ENCODE measurements at regions not wholly inside any gene's neighbourhood (a gene's known extent, or its start where the extent isn't known, plus 50 kb on each side); places are given as distances from the start of the nearest gene placed in this dataset.

DNA sequence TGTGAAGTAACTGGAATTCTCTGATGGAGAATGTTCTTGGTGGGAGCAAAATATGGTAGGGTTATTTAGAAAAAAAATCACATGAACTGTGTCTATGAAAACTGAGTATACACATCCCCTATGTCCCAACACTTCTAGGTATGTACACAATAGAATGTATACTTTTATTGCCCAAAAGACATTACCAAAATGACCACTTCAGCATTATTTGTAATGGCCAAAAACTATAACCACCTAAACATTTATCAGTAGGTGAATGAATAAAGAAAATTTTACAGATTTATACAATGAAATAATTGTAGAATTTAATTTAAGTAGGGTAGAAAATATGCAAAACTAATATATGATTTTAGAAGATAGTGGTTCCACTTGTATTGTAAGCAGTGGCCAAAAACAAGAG, 462.8 kb downstream of the KCNJ3 start:
- TF ChIP-seq, protein P1, sequence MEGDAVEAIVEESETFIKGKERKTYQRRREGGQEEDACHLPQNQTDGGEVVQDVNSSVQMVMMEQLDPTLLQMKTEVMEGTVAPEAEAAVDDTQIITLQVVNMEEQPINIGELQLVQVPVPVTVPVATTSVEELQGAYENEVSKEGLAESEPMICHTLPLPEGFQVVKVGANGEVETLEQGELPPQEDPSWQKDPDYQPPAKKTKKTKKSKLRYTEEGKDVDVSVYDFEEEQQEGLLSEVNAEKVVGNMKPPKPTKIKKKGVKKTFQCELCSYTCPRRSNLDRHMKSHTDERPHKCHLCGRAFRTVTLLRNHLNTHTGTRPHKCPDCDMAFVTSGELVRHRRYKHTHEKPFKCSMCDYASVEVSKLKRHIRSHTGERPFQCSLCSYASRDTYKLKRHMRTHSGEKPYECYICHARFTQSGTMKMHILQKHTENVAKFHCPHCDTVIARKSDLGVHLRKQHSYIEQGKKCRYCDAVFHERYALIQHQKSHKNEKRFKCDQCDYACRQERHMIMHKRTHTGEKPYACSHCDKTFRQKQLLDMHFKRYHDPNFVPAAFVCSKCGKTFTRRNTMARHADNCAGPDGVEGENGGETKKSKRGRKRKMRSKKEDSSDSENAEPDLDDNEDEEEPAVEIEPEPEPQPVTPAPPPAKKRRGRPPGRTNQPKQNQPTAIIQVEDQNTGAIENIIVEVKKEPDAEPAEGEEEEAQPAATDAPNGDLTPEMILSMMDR (IDR thresholded peaks at IDR 0.05; ENCODE audit: low read length, missing control alignments), result no peak
- no peak overlapping the region for H3K4me3 ChIP-seq (replicated peaks; ENCODE audit: low read depth, low read length)
- DNase-seq (ENCODE audit: low read depth), result no peak

DNA sequence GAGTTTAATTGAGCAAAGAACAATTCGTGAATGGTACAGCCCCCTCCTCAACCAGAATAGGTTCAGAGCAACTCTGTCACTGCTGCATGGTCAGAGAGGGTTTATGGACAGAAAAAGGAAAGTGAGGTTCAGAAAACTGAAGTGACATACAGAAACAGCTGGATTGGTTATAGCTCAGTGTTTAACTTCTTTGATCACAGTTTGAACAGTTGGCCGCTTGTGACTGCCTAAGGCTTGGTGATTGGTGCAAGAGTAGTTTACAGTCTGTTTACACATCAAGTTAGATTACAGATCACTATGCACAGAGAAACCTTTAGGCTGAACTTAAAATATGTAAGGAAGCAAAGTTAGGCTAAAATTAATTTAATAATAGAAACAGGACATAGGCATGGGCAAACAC, 459.2 kb downstream of the KCNJ3 start:
- TF ChIP-seq, protein P1 (IDR thresholded peaks at IDR 0.05; ENCODE audit: low read length, missing control alignments), result no peak
- no peak for DNase-seq (ENCODE audit: low read depth)
- H3K4me3 ChIP-seq (replicated peaks; ENCODE audit: low read depth, low read length), result no peak overlapping the region

DNA sequence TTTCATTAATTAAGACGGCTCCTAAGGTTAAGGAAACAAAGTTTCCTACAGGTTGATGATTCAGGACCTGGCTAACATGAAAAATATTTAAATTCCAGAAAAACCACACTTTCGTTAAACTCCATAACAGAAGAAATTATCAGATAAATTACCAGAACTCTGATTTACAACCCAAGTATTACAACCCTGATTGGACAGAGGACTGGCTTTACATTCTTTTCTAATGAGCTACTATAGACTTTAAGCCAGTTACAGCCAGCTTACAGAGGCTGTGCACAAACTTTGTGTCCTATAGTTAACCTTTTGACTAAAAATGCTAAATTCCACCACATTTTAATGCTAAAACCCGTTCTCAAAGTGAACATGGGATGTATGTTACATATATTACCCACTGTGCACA, 458.6 kb downstream of the KCNJ3 start:
- H3K4me3 ChIP-seq (replicated peaks; ENCODE audit: low read depth, low read length), result no peak overlapping the region
- TF ChIP-seq, protein P1 (IDR thresholded peaks at IDR 0.05; ENCODE audit: low read length, missing control alignments), result no peak
- DNase-seq (ENCODE audit: low read depth), result no peak

DNA sequence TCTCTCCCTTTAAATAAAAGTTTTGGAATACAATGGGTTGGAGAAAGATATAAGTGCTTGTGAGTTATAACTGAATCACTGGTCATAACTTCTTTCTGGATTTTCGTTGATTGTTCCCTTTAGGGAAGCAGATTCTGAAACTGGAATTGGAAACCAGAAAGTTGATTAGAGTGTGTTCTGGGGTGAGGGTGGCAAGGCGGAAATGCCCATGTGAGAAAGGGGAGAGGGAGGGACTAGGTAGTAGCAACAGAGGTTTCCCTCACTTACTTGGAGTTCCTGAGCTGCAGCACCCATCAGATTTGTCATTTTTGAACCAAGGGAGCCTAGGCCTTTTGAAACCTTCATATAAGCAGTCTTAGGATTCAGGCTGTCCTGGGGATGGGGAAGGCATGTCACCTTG, 453.4 kb downstream of the KCNJ3 start:
- TF ChIP-seq, protein P1 (IDR thresholded peaks at IDR 0.05; ENCODE audit: low read length, missing control alignments), result no peak
- DNase-seq (ENCODE audit: low read depth), result no peak
- H3K4me3 ChIP-seq (replicated peaks; ENCODE audit: low read depth, low read length), result no peak overlapping the region

DNA sequence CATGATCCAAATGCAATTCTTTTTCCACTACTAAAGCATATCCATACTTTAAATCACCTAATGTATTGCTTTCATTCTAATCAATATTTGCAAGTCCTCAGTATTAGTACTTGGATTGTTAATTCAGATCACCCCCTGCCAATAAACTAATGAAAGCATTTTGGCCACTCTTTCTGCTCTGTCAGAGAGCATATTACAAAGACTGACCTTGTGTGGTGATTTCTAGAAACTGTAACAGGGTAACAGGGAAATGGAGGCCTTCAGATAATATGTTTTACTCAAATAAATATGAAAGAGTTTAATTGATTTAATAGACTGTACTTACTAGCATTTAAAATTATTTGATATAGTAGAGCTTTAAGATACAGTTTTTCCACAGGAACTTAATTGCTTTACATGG, 453.0 kb downstream of the KCNJ3 start:
- H3K4me3 ChIP-seq (replicated peaks; ENCODE audit: low read depth, low read length), result no peak overlapping the region
- TF ChIP-seq, protein P1 (IDR thresholded peaks at IDR 0.05; ENCODE audit: low read length, missing control alignments), result no peak
- no peak for DNase-seq (ENCODE audit: low read depth)

DNA sequence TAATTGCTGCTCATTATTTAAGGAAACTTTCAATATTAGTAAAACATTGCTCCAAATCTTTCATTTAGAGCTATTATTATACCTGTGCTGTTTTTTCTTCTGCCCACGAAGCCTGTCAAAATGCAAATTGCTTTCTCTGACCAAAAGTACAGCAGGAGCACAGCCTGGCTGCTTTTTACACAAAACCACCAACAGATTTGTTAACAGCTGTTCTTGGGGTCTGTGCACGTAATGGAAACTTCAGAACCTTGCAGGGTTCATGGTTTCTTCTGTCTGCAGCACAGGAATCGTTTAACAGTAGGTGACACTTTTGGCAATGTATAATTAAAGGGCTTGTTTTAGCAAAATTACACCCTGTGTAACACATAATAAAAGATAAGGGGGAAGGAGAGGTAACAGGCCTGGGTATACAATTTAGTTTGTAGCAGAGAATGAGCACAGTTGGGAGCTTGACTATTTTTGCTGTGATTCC, 447.3 kb downstream of the KCNJ3 start:
- TF ChIP-seq, protein P1 (IDR thresholded peaks at IDR 0.05; ENCODE audit: low read length, missing control alignments), result no peak
- no peak for DNase-seq (ENCODE audit: low read depth)
- H3K4me3 ChIP-seq (replicated peaks; ENCODE audit: low read depth, low read length), result no peak overlapping the region

DNA sequence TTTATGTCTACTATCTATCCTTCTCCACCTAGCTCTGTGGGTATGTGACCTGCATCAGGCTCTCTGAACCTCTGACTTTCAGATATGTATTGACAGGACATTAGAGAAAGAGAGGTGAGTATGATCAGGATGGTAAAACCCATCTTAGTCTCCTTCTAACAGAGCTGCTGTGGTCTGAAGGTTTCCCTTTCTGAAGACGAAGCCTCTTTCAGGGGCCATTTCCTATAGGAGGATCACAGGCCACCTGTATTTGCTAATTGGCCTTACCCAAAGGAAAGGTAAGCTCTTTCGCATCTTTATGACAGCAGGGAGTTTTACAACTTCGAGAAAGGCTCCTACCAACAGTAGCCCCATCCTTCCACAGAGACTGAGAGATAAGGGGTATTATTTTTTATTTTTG, 442.9 kb downstream of the KCNJ3 start:
- TF ChIP-seq, protein P1 (IDR thresholded peaks at IDR 0.05; ENCODE audit: low read length, missing control alignments), result no peak
- no peak overlapping the region for H3K4me3 ChIP-seq (replicated peaks; ENCODE audit: low read depth, low read length)
- no peak for DNase-seq (ENCODE audit: low read depth)

Data from fibroblast of pulmonary artery (primary cell).